Keratinocyte (primary cell): ENCODE measurements at regions not wholly inside any gene's neighbourhood (a gene's known extent, or its start where the extent isn't known, plus 50 kb on each side); places are given as distances from the start of the nearest gene placed in this dataset.

Experiments used
- CTCF ChIP-seq, 3 experiments: IDR thresholded peaks in 1 of 3; conservative IDR thresholded peaks in 1 of 3; optimal IDR thresholded peaks in 1 of 3; 2 replicates in 2 of 3; 3 replicates in 1 of 3; pipeline versions ENCODE3 to v1.5.1; 2011; ENCODE audit warnings: low read length in 3 of 3, mild to moderate bottlenecking in 3 of 3, moderate library complexity in 2 of 3, control low read depth in 1 of 3, inconsistent platforms in 1 of 3; ENCODE audit not compliant: insufficient read depth in 2 of 3; ENCODE audit errors: extremely low read depth in 1 of 3
- EZH2 ChIP-seq: IDR thresholded peaks from one replicate; pipeline ENCODE4 v1.6.1; 2012; ENCODE audit warnings: inconsistent platforms, mild to moderate bottlenecking, low read length, moderate library complexity

- no peak for TF ChIP-seq CTCF (optimal IDR thresholded peaks at IDR 0.05 in 1 of 3, IDR thresholded peaks at IDR 0.05 in 1 of 3, conservative IDR thresholded peaks at IDR 0.05 in 1 of 3; ENCODE audit: extremely low read depth in 1 of 3, insufficient read depth in 2 of 3, low read length in 3 of 3)
- TF ChIP-seq EZH2: no peak
Measured at GRCh38 chr2:156679820-156680219, 243.6 kb downstream of the GPD2 start.
